Prostate gland (tissue), 2 donors: ENCODE measurements at regions not wholly inside any gene's neighbourhood (a gene's known extent, or its start where the extent isn't known, plus 50 kb on each side); places are given as distances from the start of the nearest gene placed in this dataset.

Experiments used
- DNase-seq: peaks from one replicate; pipeline ENCODE4 v3.0.0-alpha.2; 2019; ENCODE audit warnings: low spot score
- H3K27ac ChIP-seq, 2 donors: fragments of 200-600 bp; sonication (generic); 2 replicates each; pipeline ENCODE4 v1.5.1; 2017 to 2019
- H3K27me3 ChIP-seq: fragments of 200-600 bp; sonication (generic); replicated peaks from 2 replicates; pipeline ENCODE4 v1.5.1; 2019; ENCODE audit not compliant: insufficient read depth
- H3K36me3 ChIP-seq, 2 donors: fragments of 200-600 bp; sonication (generic); 1 replicate in 1 of 2; 2 replicates in 1 of 2; pipeline versions ENCODE4 v1.5.1 to v1.8.1; 2017 to 2019
- H3K4me1 ChIP-seq: fragments of 200-600 bp; sonication (generic); replicated peaks from 2 replicates; pipeline ENCODE4 v1.5.1; 2019
- H3K4me3 ChIP-seq, 2 donors: fragments of 200-600 bp; sonication (generic); 2 replicates each; pipeline ENCODE4 v1.5.1; 2017 to 2019
- H3K9me3 ChIP-seq: fragments of 200-600 bp; sonication (generic); 2 replicates; pipeline ENCODE4 v1.5.1; 2017
- POLR2A ChIP-seq: fragments of 450-650 bp; IDR thresholded peaks from one replicate; pipeline ENCODE4 v1.6.1; 2016; ENCODE audit warnings: antibody characterized with exemption, mild to moderate bottlenecking
- POLR2AphosphoS5 ChIP-seq: sonication (generic); formaldehyde crosslinking; IDR thresholded peaks from one replicate; pipeline ENCODE4 v1.6.1; 2017; ENCODE audit warnings: antibody characterized with exemption
- WGBS: methylation state at CpG from one replicate; pipeline ENCODE4 v1.1.5; 2018; 5-methylcytosine and 5-hydroxymethylcytosine counted together
- intact Hi-C: fragments of 100-400 bp; cut with DNase I; formaldehyde crosslinking; loops from one replicate; pipeline ENCODE4 v1.14.2; 2022
- TF ChIP-seq, protein P1 (sequence below), 4 experiments: fragments of 200-600 bp in 2 of 4; fragments of 450-650 bp in 2 of 4; sonication (generic) in 2 of 4; IDR thresholded peaks; 1 replicate in 3 of 4; 2 replicates in 1 of 4; pipeline ENCODE4 v1.5.1; 2016 to 2019; ENCODE audit warnings: antibody characterized with exemption in 4 of 4, mild to moderate bottlenecking in 2 of 4, moderate library complexity in 2 of 4

DNA sequence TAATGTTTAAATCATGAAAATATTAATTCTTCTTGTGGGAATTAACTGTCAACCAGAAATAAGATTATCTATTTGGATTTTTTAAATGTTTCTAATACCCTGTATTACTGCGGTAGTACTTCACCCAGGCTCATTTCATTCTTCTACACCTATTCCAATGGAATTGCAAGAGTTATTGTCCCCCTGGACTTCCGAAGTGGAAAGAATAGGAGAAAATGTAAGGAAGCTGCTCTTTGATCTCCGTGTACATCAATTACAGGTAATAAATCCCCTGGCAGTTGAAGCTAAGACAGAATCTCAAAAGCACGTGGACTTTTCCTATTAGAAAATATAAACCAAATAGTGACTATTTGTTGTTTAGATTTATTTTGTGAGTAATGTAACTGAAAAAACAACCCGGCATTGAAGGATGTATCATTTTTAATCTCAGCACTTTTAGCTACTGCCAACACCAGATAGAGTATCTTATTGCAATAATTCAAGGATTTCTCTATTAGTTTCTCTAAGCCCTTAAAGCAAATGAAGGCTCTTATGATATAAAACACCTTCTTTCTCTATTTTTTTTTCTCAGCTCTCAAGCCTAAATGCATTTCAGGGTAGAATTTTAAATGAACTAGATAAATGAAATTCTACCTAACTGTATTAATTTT is 77.3 kb downstream of the MZT1 start:
- no peak for DNase-seq
- Histone ChIP-seq H3K36me3 (no peaks in the 10 kb centered on the region), H3K27ac (no peak overlapping the region), H3K4me3 (no peak overlapping the region), H3K27me3 (no peaks in the 10 kb centered on the region), H3K9me3 (no peaks in the 10 kb centered on the region), H3K4me1 (no peaks in the 10 kb centered on the region)
- TF ChIP-seq, protein P1, sequence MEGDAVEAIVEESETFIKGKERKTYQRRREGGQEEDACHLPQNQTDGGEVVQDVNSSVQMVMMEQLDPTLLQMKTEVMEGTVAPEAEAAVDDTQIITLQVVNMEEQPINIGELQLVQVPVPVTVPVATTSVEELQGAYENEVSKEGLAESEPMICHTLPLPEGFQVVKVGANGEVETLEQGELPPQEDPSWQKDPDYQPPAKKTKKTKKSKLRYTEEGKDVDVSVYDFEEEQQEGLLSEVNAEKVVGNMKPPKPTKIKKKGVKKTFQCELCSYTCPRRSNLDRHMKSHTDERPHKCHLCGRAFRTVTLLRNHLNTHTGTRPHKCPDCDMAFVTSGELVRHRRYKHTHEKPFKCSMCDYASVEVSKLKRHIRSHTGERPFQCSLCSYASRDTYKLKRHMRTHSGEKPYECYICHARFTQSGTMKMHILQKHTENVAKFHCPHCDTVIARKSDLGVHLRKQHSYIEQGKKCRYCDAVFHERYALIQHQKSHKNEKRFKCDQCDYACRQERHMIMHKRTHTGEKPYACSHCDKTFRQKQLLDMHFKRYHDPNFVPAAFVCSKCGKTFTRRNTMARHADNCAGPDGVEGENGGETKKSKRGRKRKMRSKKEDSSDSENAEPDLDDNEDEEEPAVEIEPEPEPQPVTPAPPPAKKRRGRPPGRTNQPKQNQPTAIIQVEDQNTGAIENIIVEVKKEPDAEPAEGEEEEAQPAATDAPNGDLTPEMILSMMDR (IDR thresholded peaks at IDR 0.05) = no peak
- TF ChIP-seq POLR2AphosphoS5 (no peak), POLR2A (no peak)
- intact Hi-C loops = no loop called here
- WGBS = 50% methylated on average over 5 of the region's 5 CpGs

DNA sequence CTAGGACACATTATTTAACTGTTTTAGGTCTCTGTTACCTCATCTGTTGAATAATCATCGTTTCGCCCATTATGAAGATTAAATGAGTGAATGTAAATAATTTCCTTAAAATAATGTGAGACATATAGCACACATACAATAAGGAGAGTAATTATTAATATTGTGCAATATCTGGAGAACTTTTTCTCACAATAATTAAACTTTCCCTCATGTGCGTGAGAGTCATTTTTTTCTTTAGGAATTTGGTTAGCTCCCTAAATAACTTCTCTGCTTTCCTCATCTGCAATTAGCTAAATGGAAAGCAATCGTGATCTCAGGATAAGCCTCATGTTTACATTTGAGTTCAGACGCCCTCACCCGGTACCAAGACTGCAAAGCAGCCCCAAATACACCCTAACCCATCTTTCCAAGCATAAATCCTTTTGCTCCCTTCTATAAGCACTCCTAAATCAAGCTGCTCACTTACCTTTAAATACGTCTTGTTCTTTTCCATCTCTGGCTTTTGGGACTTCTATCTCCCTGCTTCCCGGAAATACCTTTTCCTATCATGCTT is 78.8 kb downstream of the MZT1 start:
- Histone ChIP-seq H3K9me3 (no peaks in the 10 kb centered on the region), H3K4me3 (no peak overlapping the region), H3K27ac (no peak overlapping the region), H3K36me3 (no peaks in the 10 kb centered on the region), H3K4me1 (no peaks in the 10 kb centered on the region), H3K27me3 (no peaks in the 10 kb centered on the region)
- no peak for DNase-seq
- no peak for TF ChIP-seq POLR2A
- no peak for TF ChIP-seq POLR2AphosphoS5
- TF ChIP-seq, protein P1 (IDR thresholded peaks at IDR 0.05) = no peak
- intact Hi-C loops = no loop called here
- 70% methylated on average over 8 of the region's 8 CpGs for WGBS

DNA sequence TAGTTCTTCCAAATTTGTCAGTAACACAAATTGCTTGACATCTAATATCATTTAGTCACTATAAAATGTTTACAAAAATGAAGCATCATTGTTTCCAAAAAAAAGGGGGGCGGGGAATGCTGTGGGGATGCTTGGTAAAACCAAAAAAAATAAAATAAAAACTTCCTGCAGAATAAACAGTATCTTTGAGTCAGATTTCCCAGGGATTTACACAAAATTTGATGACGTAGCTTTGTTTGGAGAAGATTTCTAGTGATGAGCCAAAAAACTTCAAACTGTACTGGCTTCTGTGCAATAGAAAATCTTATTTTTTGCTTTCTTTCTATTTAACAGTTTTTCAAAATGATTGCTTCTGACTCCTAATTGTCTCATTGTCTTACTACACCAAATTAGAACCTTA is 80.0 kb downstream of the MZT1 start:
- intact Hi-C loops = no loop called here
- WGBS = 47% methylated on average over 2 of the region's 2 CpGs
- no peaks in the 10 kb centered on the region for H3K9me3 ChIP-seq
- H3K4me1 ChIP-seq = no peaks in the 10 kb centered on the region
- TF ChIP-seq, protein P1 (IDR thresholded peaks at IDR 0.05) = no peak
- TF ChIP-seq POLR2A (no peak), POLR2AphosphoS5 (no peak)
- no peak overlapping the region for H3K27ac ChIP-seq
- no peaks in the 10 kb centered on the region for H3K36me3 ChIP-seq
- H3K27me3 ChIP-seq = no peaks in the 10 kb centered on the region
- no peak overlapping the region for H3K4me3 ChIP-seq
- no peak for DNase-seq

DNA sequence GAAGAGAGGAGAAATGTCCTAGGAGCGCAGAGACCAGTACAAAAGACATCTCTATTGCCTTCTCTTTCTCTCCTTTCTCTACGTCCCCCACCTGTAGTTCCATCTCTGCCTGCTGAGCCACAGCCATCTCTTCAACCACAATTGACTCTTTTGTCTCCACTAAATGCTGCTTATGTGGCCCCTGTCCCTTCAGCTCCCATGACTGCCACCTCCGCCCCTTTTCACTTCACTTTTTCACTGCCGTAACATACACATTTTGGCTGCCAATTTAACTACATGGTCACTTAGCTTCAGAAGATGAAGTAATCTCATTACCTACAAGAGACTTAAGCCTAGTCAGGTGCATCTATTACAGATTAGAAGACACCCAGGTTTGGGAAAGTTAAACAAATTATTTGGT is 81.9 kb downstream of the MZT1 start:
- H3K27me3 ChIP-seq = no peaks in the 10 kb centered on the region
- intact Hi-C loops = no loop called here
- H3K4me3 ChIP-seq = no peak overlapping the region
- H3K27ac ChIP-seq = no peak overlapping the region
- H3K9me3 ChIP-seq = no peaks in the 10 kb centered on the region
- no peaks in the 10 kb centered on the region for H3K4me1 ChIP-seq
- TF ChIP-seq, protein P1 (IDR thresholded peaks at IDR 0.05) = no peak
- TF ChIP-seq POLR2AphosphoS5 (no peak), POLR2A (no peak)
- 94% methylated on average over 4 of the region's 4 CpGs for WGBS
- no peak for DNase-seq
- H3K36me3 ChIP-seq = no peaks in the 10 kb centered on the region
